ENCODE measurements at regions not wholly inside any gene's neighbourhood (a gene's known extent, or its start where the extent isn't known, plus 50 kb on each side); places are given as distances from the start of the nearest gene placed in this dataset.
"Not testable (repeated sequence)": the region's sequence is repeated elsewhere in the genome, so short reads cannot be mapped to it uniquely, and the experiment has no call there.

DNA sequence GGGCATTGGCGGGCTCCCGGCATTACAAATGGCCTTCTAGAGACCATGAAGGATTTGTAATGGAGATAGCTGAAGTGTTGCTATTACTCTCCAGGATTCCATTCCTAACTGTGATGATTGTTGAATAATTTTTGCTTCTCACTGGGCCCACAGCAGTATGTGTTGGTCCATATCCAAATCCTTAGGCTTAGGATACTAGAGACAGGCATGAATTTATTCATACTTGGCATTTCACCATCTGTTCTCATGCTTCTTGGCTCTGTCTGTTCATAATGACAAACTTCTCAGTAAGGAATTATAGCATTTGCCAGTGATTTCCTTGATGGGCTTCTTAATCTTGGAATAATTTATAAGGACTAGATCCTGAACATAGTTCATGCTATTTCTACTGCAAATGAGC, 832.9 kb downstream of the C12orf50 start:
- TF ChIP-seq, protein P1, sequence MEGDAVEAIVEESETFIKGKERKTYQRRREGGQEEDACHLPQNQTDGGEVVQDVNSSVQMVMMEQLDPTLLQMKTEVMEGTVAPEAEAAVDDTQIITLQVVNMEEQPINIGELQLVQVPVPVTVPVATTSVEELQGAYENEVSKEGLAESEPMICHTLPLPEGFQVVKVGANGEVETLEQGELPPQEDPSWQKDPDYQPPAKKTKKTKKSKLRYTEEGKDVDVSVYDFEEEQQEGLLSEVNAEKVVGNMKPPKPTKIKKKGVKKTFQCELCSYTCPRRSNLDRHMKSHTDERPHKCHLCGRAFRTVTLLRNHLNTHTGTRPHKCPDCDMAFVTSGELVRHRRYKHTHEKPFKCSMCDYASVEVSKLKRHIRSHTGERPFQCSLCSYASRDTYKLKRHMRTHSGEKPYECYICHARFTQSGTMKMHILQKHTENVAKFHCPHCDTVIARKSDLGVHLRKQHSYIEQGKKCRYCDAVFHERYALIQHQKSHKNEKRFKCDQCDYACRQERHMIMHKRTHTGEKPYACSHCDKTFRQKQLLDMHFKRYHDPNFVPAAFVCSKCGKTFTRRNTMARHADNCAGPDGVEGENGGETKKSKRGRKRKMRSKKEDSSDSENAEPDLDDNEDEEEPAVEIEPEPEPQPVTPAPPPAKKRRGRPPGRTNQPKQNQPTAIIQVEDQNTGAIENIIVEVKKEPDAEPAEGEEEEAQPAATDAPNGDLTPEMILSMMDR (IDR thresholded peaks at IDR 0.05; ENCODE audit: extremely low read depth, missing control alignments), result no peak

DNA sequence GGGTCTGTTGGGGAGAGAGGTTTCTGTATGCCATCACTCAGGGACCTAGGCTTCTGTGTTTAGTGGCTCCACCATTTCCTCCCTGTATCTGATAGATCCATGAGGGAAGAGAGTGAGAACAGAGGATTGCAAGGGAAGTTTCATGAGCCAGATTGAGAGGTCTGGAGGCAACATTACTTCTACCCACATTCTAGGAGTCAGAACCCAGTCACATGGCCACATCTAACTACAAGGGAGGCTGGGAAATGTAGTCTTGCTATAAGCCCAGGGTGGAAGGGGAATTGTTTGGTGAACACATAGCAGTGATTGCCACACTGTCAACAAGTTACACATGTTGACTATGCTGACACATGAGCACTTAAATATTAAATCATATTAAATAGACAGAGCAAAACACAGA, 834.8 kb downstream of the C12orf50 start:
- not testable (repeated sequence) for DNase-seq (ENCODE audit: low spot score)

More for the DNA sequence above, 832.9 kb downstream of the C12orf50 start:
- DNase-seq (ENCODE audit: low spot score), result no peak

DNA sequence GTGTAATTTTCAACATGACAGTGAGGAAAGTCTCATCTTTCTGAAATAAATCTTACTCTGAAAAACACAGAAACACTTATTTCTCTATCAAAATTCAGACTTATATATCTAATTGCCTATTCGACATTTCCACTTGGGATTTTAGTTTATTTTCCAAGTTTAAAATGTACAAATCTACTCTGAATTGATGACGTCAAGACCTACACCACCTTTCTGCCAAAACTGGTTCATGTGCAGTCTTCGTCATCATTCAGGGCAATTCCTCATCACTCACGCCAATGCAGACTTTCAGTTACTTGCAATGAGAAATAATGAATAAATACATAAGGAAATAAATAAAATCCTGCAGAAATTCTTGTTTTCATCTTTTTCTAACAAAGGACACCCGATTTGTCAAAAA, 843.8 kb downstream of the C12orf50 start:
- no peak for DNase-seq (ENCODE audit: low spot score)
- TF ChIP-seq, protein P1 (IDR thresholded peaks at IDR 0.05; ENCODE audit: extremely low read depth, missing control alignments), result no peak

DNA sequence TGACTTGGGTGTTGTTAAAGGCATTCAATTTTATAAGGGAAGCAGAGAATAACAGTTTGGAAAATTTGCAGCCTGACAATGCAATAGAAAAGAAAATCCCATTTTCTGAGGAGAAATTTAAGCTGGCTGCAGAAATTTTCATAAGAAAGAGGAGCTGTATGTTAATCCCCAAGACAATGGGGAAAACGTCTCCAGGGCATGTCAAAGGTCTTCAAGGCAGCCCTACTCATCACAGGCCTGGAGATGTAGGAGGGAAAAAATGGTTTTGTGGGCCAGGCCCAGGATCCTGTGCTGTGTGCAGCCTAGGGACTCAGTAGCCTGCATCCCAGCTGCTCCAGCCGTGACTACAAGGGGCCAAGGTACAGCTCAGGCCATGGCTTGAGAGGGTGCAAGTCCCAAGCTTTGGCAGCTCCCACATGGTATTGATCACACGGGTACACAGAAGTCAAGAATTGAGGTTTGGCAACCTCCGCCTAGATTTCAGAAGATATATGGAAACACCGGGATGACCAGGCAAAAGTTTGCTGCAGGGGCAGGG, 846.4 kb downstream of the C12orf50 start:
- no peak for DNase-seq (ENCODE audit: low spot score)
- TF ChIP-seq, protein P1 (IDR thresholded peaks at IDR 0.05; ENCODE audit: extremely low read depth, missing control alignments), result no peak

DNA sequence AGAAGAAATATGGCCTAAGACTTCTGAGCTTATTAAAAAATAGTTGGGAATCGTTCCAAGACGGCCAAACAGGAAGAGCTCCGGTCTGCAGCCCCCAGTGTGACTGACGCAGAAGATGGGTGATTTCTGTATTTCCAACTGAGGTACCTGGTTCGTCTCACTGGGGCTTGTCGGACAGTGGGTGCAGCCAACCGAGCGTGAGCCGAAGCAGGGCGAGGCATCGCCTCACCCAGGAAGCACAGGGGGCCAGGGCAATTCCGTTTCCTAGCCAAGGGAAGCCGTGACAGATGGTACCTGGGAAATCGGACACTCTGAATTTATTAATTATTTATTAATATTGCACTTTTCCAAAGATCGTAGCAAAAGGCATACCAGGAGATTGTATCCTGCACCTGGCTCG, 857.8 kb downstream of the C12orf50 start:
- TF ChIP-seq, protein P1 (IDR thresholded peaks at IDR 0.05; ENCODE audit: extremely low read depth, missing control alignments), result no peak
- no peak for DNase-seq (ENCODE audit: low spot score)

DNA sequence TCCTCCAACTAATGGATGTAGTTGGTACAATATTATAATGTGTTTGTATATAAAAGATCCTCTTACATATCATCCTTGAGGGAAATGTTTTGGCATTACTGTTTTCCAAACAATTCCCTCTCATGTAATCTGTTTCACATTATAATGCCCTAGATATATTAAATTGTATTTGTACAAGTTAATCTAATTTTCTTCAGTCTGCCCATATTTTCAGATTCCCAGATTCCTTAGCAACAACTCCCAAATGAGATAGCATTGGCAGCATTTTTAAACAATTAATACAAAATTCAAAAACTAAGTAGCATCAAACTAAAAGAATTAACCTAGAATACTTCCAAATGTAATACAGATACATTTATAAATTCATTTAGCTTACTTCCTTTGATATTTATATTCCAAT, 860.2 kb downstream of the C12orf50 start:
- DNase-seq (ENCODE audit: low spot score), result no peak
- TF ChIP-seq, protein P1 (IDR thresholded peaks at IDR 0.05; ENCODE audit: extremely low read depth, missing control alignments), result no peak

DNA sequence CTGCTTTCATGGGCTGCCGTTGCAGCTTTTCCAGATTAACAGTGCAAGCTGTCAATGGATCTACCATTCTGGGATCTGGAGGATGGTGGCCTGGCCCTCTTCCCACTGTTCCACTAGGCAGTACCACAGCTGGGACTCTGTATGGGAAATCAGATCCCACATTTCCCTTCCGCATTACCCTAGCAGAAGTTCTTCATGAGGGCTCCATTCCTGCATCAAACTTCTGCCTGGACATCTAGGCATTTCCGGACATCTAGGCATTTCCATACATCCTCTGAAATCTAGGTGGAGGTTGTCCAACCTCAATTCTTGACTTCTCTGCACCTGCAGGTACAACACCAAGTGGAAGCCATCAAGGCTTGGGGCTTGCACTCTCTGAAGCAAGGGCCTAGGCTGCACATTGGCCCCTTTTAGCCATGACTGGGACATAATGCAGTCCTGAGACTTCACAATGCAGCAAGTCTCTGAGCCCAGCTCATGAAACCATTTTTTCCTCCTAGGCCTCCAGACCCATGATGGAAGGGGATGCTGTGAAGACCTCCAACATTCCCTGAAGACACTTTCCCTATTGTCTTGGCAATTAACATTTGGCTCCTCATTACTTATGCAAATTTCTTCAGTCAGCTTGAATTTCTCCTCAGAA, 863.3 kb downstream of the C12orf50 start:
- DNase-seq (ENCODE audit: low spot score), result no peak
- TF ChIP-seq, protein P1 (IDR thresholded peaks at IDR 0.05; ENCODE audit: extremely low read depth, missing control alignments), result no peak

DNA sequence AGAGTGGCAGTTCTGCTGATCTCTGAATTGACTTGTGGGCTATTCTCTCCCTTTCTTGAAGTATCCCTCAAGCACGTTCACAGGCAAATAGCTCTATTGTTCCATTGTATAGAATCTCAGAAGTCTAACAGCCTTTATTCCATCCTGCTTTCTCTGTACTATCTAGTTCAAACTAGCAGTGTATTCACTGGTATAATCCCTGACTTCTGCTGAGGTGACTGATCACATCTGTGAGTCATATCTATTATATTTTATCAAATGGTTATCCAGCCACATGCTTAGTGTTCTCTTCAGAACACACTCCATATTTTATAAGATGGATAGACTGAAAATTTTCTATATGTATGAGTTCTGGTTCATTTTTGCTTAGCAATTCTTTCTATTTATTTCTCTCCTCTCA, 866.1 kb downstream of the C12orf50 start:
- TF ChIP-seq, protein P1 (IDR thresholded peaks at IDR 0.05; ENCODE audit: extremely low read depth, missing control alignments), result no peak
- no peak for DNase-seq (ENCODE audit: low spot score)

Measured in GM20000 (cell line).